ENCODE measurements at regions not wholly inside any gene's neighbourhood (a gene's known extent, or its start where the extent isn't known, plus 50 kb on each side); places are given as distances from the start of the nearest gene placed in this dataset.
"Not testable (repeated sequence)": the region's sequence is repeated elsewhere in the genome, so short reads cannot be mapped to it uniquely, and the experiment has no call there.

DNA sequence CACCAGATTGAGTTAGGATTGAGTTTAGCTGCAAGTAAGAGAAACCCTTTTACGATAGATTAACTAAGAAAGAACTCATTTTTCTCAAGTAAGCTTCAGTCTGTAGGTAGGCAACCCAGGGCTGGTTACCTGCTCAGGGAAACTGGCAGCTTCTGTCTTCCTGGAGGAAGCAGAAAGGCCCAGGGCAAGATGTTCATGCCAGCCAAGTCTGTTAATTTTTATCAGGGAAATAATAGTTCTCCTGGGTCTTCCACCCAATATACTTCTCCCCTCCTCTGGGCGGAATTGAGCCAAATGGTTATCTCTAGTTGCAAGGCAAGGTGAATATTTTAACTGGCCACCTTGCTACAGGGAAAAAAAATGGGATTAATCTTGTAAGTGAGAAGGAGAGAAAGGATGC lies 98.2 kb downstream of the UTRN start:
- H3K4me1 ChIP-seq (ENCODE audit: insufficient read depth, low read length, poor library complexity, severe bottlenecking) = peaks cover 2% of the 10 kb centered on the region
- BruUV-seq (replicated peaks) = no TSS peak
- H3K27ac ChIP-seq (ENCODE audit: low read depth, low read length, poor library complexity, severe bottlenecking) = no peak overlapping the region
- no peaks in the 10 kb centered on the region for H3K36me3 ChIP-seq (ENCODE audit: insufficient read depth, low read length, poor library complexity, severe bottlenecking)
- H3K27me3 ChIP-seq (replicated peaks; ENCODE audit: insufficient read depth, low read depth, low read length, poor library complexity) = no peaks in the 10 kb centered on the region
- H3K9me3 ChIP-seq (ENCODE audit: low read depth, low read length, poor library complexity, severe bottlenecking) = peaks cover 7% of the 10 kb centered on the region
- DNase-seq (ENCODE audit: low spot score) = no peak
- ChIA-PET POLR2A (ENCODE audit: low non-redundant PET) (no interaction called here), CTCF (no interaction called here)
- TF ChIP-seq, protein P1, sequence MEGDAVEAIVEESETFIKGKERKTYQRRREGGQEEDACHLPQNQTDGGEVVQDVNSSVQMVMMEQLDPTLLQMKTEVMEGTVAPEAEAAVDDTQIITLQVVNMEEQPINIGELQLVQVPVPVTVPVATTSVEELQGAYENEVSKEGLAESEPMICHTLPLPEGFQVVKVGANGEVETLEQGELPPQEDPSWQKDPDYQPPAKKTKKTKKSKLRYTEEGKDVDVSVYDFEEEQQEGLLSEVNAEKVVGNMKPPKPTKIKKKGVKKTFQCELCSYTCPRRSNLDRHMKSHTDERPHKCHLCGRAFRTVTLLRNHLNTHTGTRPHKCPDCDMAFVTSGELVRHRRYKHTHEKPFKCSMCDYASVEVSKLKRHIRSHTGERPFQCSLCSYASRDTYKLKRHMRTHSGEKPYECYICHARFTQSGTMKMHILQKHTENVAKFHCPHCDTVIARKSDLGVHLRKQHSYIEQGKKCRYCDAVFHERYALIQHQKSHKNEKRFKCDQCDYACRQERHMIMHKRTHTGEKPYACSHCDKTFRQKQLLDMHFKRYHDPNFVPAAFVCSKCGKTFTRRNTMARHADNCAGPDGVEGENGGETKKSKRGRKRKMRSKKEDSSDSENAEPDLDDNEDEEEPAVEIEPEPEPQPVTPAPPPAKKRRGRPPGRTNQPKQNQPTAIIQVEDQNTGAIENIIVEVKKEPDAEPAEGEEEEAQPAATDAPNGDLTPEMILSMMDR (conservative IDR thresholded peaks at IDR 0.05; ENCODE audit: low read depth, low read length) = no peak
- TF ChIP-seq EZH2 (IDR thresholded peaks at IDR 0.05; ENCODE audit: borderline replicate concordance, low read depth, low read length, poor library complexity, severe bottlenecking) = no peak
- intact Hi-C loops (cut with micrococcal nuclease; ENCODE audit: unreplicated experiment) = no loop called here
- no peak overlapping the region for H3K4me3 ChIP-seq (ENCODE audit: low read depth, low read length, poor library complexity, severe bottlenecking)

DNA sequence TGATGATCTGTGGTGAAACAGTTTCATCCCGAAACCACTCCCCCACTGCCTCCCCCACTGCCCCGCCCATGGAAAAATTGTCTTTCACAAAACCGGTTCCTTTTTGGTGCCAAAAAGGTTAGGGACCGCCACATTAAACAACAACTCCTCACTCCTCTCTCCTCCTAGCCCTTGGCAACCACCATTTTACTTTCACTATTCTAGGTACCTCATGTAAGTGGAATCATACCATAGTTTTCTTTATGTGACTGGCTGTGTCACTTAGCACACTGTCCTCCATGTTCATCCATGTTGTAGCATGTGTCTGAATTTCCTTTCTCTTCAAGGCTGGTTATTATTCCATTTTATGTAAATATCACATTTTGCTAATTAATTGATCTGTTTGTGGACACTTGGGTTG lies 99.3 kb downstream of the UTRN start:
- no peaks in the 10 kb centered on the region for H3K27me3 ChIP-seq (replicated peaks; ENCODE audit: insufficient read depth, low read depth, low read length, poor library complexity)
- TF ChIP-seq, protein P1 (conservative IDR thresholded peaks at IDR 0.05; ENCODE audit: low read depth, low read length) = no peak
- TF ChIP-seq EZH2 (IDR thresholded peaks at IDR 0.05; ENCODE audit: borderline replicate concordance, low read depth, low read length, poor library complexity, severe bottlenecking) = no peak
- H3K9me3 ChIP-seq (ENCODE audit: low read depth, low read length, poor library complexity, severe bottlenecking) = peaks cover 7% of the 10 kb centered on the region
- H3K36me3 ChIP-seq (ENCODE audit: insufficient read depth, low read length, poor library complexity, severe bottlenecking) = no peaks in the 10 kb centered on the region
- H3K27ac ChIP-seq (ENCODE audit: low read depth, low read length, poor library complexity, severe bottlenecking) = no peak overlapping the region
- intact Hi-C loops (cut with micrococcal nuclease; ENCODE audit: unreplicated experiment) = no loop called here
- CTCF ChIA-PET = no interaction called here
- H3K4me3 ChIP-seq (ENCODE audit: low read depth, low read length, poor library complexity, severe bottlenecking) = no peak overlapping the region
- DNase-seq (ENCODE audit: low spot score) = no peak
- POLR2A ChIA-PET (ENCODE audit: low non-redundant PET) = no interaction called here
- peaks cover under 1% of the 10 kb centered on the region for H3K4me1 ChIP-seq (ENCODE audit: insufficient read depth, low read length, poor library complexity, severe bottlenecking)
- no TSS peak for BruUV-seq (replicated peaks)

DNA sequence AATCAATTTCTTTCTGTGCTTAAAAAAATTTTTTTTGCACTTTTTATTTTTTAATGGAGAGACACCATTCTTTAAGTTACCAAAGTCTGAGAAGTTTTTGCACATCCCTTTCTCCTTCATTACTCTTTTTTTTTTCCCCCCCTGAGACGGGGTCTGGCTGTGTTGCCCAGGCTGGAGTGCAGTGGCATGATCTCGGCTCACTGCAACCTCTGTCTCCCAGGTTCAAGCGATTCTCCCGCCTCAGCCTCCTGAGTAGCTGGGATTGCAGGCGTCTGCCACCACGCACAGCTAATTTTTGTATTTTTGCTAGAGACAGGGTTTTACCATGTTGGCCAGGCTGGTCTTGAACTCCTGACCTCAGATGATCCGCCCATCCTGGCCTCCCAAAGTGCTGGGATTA lies 104.3 kb downstream of the UTRN start:
- H3K4me1 ChIP-seq (ENCODE audit: insufficient read depth, low read length, poor library complexity, severe bottlenecking); intact Hi-C loops (cut with micrococcal nuclease; ENCODE audit: unreplicated experiment); H3K9me3 ChIP-seq (ENCODE audit: low read depth, low read length, poor library complexity, severe bottlenecking); DNase-seq (ENCODE audit: low spot score); H3K27ac ChIP-seq (ENCODE audit: low read depth, low read length, poor library complexity, severe bottlenecking); H3K27me3 ChIP-seq (replicated peaks; ENCODE audit: insufficient read depth, low read depth, low read length, poor library complexity); H3K4me3 ChIP-seq (ENCODE audit: low read depth, low read length, poor library complexity, severe bottlenecking); CTCF ChIA-PET; H3K36me3 ChIP-seq (ENCODE audit: insufficient read depth, low read length, poor library complexity, severe bottlenecking); BruUV-seq (replicated peaks); POLR2A ChIA-PET (ENCODE audit: low non-redundant PET): not testable (repeated sequence)

DNA sequence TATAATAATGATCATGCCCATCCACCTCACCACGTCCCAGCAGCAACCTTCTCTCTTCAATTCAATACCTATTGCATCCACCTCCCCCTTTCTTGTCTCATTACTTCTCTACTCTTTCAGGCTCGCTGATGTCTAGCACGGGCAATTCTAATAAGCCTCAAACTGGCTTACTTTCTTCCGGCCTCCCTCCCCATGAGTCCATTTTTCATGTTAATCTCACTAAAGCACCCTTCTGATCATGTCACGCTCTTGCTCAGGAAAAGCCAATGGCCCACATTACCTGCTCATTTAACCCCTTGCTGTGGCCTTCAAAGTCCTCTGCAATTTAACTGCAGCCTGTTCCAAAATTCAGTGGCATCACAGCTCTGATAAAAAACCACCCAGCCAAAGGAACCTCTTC lies 105.1 kb downstream of the UTRN start:
- Histone ChIP-seq H3K9me3 (ENCODE audit: low read depth, low read length, poor library complexity, severe bottlenecking) (no peaks in the 10 kb centered on the region), H3K4me1 (ENCODE audit: insufficient read depth, low read length, poor library complexity, severe bottlenecking) (no peaks in the 10 kb centered on the region), H3K27me3 (replicated peaks; ENCODE audit: insufficient read depth, low read depth, low read length, poor library complexity) (no peaks in the 10 kb centered on the region), H3K4me3 (ENCODE audit: low read depth, low read length, poor library complexity, severe bottlenecking) (no peak overlapping the region), H3K27ac (ENCODE audit: low read depth, low read length, poor library complexity, severe bottlenecking) (no peak overlapping the region), H3K36me3 (ENCODE audit: insufficient read depth, low read length, poor library complexity, severe bottlenecking) (no peaks in the 10 kb centered on the region)
- BruUV-seq (replicated peaks) = no TSS peak
- no peak for TF ChIP-seq EZH2 (IDR thresholded peaks at IDR 0.05; ENCODE audit: borderline replicate concordance, low read depth, low read length, poor library complexity, severe bottlenecking)
- TF ChIP-seq, protein P1 (conservative IDR thresholded peaks at IDR 0.05; ENCODE audit: low read depth, low read length) = no peak
- CTCF ChIA-PET = no interaction called here
- no peak for DNase-seq (ENCODE audit: low spot score)
- intact Hi-C loops (cut with micrococcal nuclease; ENCODE audit: unreplicated experiment) = no loop called here
- POLR2A ChIA-PET (ENCODE audit: low non-redundant PET) = no interaction called here
